Small intestine (tissue), 7 donors: ENCODE measurements at regions not wholly inside any gene's neighbourhood (a gene's known extent, or its start where the extent isn't known, plus 50 kb on each side); places are given as distances from the start of the nearest gene placed in this dataset.

Experiments used
- DNase-seq, 2 donors: peaks; one replicate each; pipeline versions ENCODE4 v3.0.0 to v3.0.0-alpha.2; 2013
- FAIRE-seq: peaks from 2 replicates; lab custom pipeline; 2012; peaks lifted over from hg19 to GRCh38; lab: Jason Lieb, UNC
- H3K27ac ChIP-seq, 3 donors: one replicate each; pipeline ENCODE4 v1.5.1; 2013; ENCODE audit warnings: low read length in 2 of 3, mild to moderate bottlenecking in 2 of 3, control low read depth in 1 of 3, inconsistent platforms in 1 of 3, low read depth in 1 of 3, moderate library complexity in 1 of 3
- H3K27me3 ChIP-seq, 3 donors: one replicate each; pipeline ENCODE4 v1.6.1; 2013; ENCODE audit warnings: low read length in 3 of 3, inconsistent platforms in 1 of 3; ENCODE audit not compliant: control insufficient read depth in 3 of 3, insufficient read depth in 3 of 3
- H3K36me3 ChIP-seq, 3 donors: one replicate each; pipeline ENCODE4 v1.6.1; 2013; ENCODE audit warnings: low read length in 3 of 3, inconsistent platforms in 1 of 3, low read depth in 1 of 3, mild to moderate bottlenecking in 1 of 3, moderate library complexity in 1 of 3; ENCODE audit not compliant: control insufficient read depth in 3 of 3, insufficient read depth in 2 of 3
- H3K4me1 ChIP-seq, 3 donors: one replicate each; pipeline ENCODE4 v1.6.1; 2013; ENCODE audit warnings: low read length in 2 of 3, inconsistent platforms in 1 of 3, low read depth in 1 of 3, mild to moderate bottlenecking in 1 of 3, moderate library complexity in 1 of 3; ENCODE audit not compliant: control insufficient read depth in 3 of 3, insufficient read depth in 2 of 3
- H3K4me3 ChIP-seq, 3 donors: one replicate each; pipeline ENCODE4 v1.5.1; 2013; ENCODE audit warnings: low read length in 3 of 3, control low read depth in 1 of 3, inconsistent platforms in 1 of 3, low read depth in 1 of 3, mild to moderate bottlenecking in 1 of 3, moderate library complexity in 1 of 3
- H3K9me3 ChIP-seq, 2 donors: one replicate each; pipeline ENCODE4 v1.6.1; 2013; ENCODE audit warnings: low read depth in 1 of 2, low read length in 1 of 2; ENCODE audit not compliant: control insufficient read depth in 2 of 2, insufficient read depth in 1 of 2
- WGBS, 3 donors: extraction: QIAGEN DNeasy Blood & Tissue Kit; methylation state at CpG; one replicate each; pipeline ENCODE4 v1.1.7; 2013; 5-methylcytosine and 5-hydroxymethylcytosine counted together
- donor health status: healthy with polysubstance abuse.
- donor health status: control.
- donor health status: control.
- donor health status: Bipolar disorder and iron deficiency.
- donor health status: healthy.

- 67 to 73% (median 70%) methylated on average over 8 of the region's 8 CpGs for WGBS, 3 donors
Observed at GRCh38 chr4:53734182-53734581, 142.9 kb upstream of the LNX1 start.

GRCh38 chr4:53732661-53733060, 141.4 kb upstream of the LNX1 start:
- 74 to 96% (median 76%) methylated on average over 1 of the region's 1 CpG for WGBS, 3 donors
- Histone ChIP-seq H3K4me1 (no peaks in the 10 kb centered on the region), H3K36me3 (no peaks in the 10 kb centered on the region), H3K4me3 (no peak overlapping the region), H3K27ac (no peak overlapping the region), H3K27me3 (no peaks in the 10 kb centered on the region), H3K9me3 (no peaks in the 10 kb centered on the region)
- FAIRE-seq, result no peak
- no peak for DNase-seq

More at GRCh38 chr4:53734182-53734581, 142.9 kb upstream of the LNX1 start:
- DNase-seq (no peak), FAIRE-seq (no peak)
- H3K27ac ChIP-seq, result no peak overlapping the region
- H3K9me3 ChIP-seq, result no peaks in the 10 kb centered on the region
- no peaks in the 10 kb centered on the region for H3K4me1 ChIP-seq
- H3K36me3 ChIP-seq, result no peaks in the 10 kb centered on the region
- H3K4me3 ChIP-seq, result no peak overlapping the region
- H3K27me3 ChIP-seq, result no peaks in the 10 kb centered on the region

- no peaks in the 10 kb centered on the region for H3K36me3 ChIP-seq
- no peak overlapping the region for H3K4me3 ChIP-seq
- no peak for FAIRE-seq
- WGBS, 3 donors, result 26 to 49% (median 39%) methylated on average over 5 of the region's 5 CpGs
- H3K4me1 ChIP-seq, result no peaks in the 10 kb centered on the region
- DNase-seq, result no peak
- H3K27me3 ChIP-seq, result no peaks in the 10 kb centered on the region
- no peaks in the 10 kb centered on the region for H3K9me3 ChIP-seq
- H3K27ac ChIP-seq, result no peak overlapping the region
Observed at GRCh38 chr4:53730031-53730805, 138.9 kb upstream of the LNX1 start.

- DNase-seq, result no peak
- Histone ChIP-seq H3K9me3 (no peaks in the 10 kb centered on the region), H3K4me3 (no peak overlapping the region), H3K27ac (no peak overlapping the region), H3K4me1 (no peaks in the 10 kb centered on the region), H3K27me3 (peaks cover 0 to 6% (median 0%) of the 10 kb centered on the region in 3 donors), H3K36me3 (no peaks in the 10 kb centered on the region)
- WGBS, 3 donors, result 59 to 75% (median 68%) methylated on average over 1 of the region's 1 CpG
- FAIRE-seq, result no peak
Observed at GRCh38 chr4:53722110-53722509, 130.8 kb upstream of the LNX1 start.

GRCh38 chr4:53721263-53721662, 130.0 kb upstream of the LNX1 start:
- H3K4me1 ChIP-seq, result no peaks in the 10 kb centered on the region
- H3K27me3 ChIP-seq, result peaks cover 0 to 6% (median 0%) of the 10 kb centered on the region in 3 donors
- H3K4me3 ChIP-seq, result no peak overlapping the region
- H3K27ac ChIP-seq, result no peak overlapping the region
- no peaks in the 10 kb centered on the region for H3K36me3 ChIP-seq
- 88 to 91% (median 90%) methylated on average over 1 of the region's 1 CpG for WGBS, 3 donors
- DNase-seq, result no peak
- no peak for FAIRE-seq
- no peaks in the 10 kb centered on the region for H3K9me3 ChIP-seq

GRCh38 chr4:53720776-53721175, 129.5 kb upstream of the LNX1 start:
- no peak overlapping the region for H3K27ac ChIP-seq
- 45 to 66% (median 47%) methylated on average over 5 of the region's 5 CpGs for WGBS, 3 donors
- H3K27me3 ChIP-seq, result peaks cover 0 to 6% (median 0%) of the 10 kb centered on the region in 3 donors
- H3K4me1 ChIP-seq, result no peaks in the 10 kb centered on the region
- no peaks in the 10 kb centered on the region for H3K36me3 ChIP-seq
- H3K4me3 ChIP-seq, result no peak overlapping the region
- FAIRE-seq, result no peak
- H3K9me3 ChIP-seq, result no peaks in the 10 kb centered on the region
- DNase-seq, result no peak

GRCh38 chr4:53717064-53717549, 125.8 kb upstream of the LNX1 start:
- FAIRE-seq (no peak), DNase-seq (no peak)
- H3K36me3 ChIP-seq, result no peaks in the 10 kb centered on the region
- 49 to 67% (median 66%) methylated on average over 4 of the region's 4 CpGs for WGBS, 3 donors
- H3K4me3 ChIP-seq, result no peak overlapping the region
- H3K27me3 ChIP-seq, result peaks cover 0 to 3% (median 0%) of the 10 kb centered on the region in 3 donors
- H3K4me1 ChIP-seq, result no peaks in the 10 kb centered on the region
- no peaks in the 10 kb centered on the region for H3K9me3 ChIP-seq
- peak overlapping the region in 1 of 3 donors; percentile 46 for H3K27ac ChIP-seq

- H3K36me3 ChIP-seq, result no peaks in the 10 kb centered on the region
- no peaks in the 10 kb centered on the region for H3K9me3 ChIP-seq
- WGBS, 3 donors, result 65 to 77% (median 71%) methylated on average over 6 of the region's 6 CpGs
- DNase-seq (no peak), FAIRE-seq (no peak)
- H3K27ac ChIP-seq, result peak overlapping the region in 1 of 3 donors; percentile 51
- H3K4me3 ChIP-seq, result no peak overlapping the region
- H3K4me1 ChIP-seq, result no peaks in the 10 kb centered on the region
- peaks cover 0 to 3% (median 0%) of the 10 kb centered on the region in 3 donors for H3K27me3 ChIP-seq
Observed at GRCh38 chr4:53716471-53717063, 125.3 kb upstream of the LNX1 start.
